HG03575 (cell line): ENCODE measurements at regions not wholly inside any gene's neighbourhood (a gene's known extent, or its start where the extent isn't known, plus 50 kb on each side); places are given as distances from the start of the nearest gene placed in this dataset.

Experiments used
- ATAC-seq: cut with Tn5 transposase; IDR thresholded peaks from one replicate; pipeline ENCODE4 v1.9.1; 2021; ENCODE audit not compliant: unreplicated experiment, insufficient number of reproducible peaks, low FRiP score; ENCODE audit errors: extremely low read depth

GRCh38 chr12:67920413-67920812 is 68.8 kb upstream of the IFNG-AS1 start:
- no peak for ATAC-seq

GRCh38 chr12:67921286-67921685 is 68.0 kb upstream of the IFNG-AS1 start:
- no peak for ATAC-seq

- no peak for ATAC-seq
These were observed 67.0 kb upstream of the IFNG-AS1 start for GRCh38 chr12:67922245-67922644.

GRCh38 chr12:67925077-67925476 is 64.2 kb upstream of the IFNG-AS1 start:
- no peak for ATAC-seq

GRCh38 chr12:67925552-67925951 is 63.7 kb upstream of the IFNG-AS1 start:
- ATAC-seq, result no peak

GRCh38 chr12:67926063-67926462 is 63.2 kb upstream of the IFNG-AS1 start:
- ATAC-seq, result no peak

- ATAC-seq, result no peak
These were observed 61.9 kb upstream of the IFNG-AS1 start for GRCh38 chr12:67927324-67927723.

GRCh38 chr12:67927815-67928214 is 61.4 kb upstream of the IFNG-AS1 start:
- no peak for ATAC-seq

- ATAC-seq, result no peak
These were observed 60.4 kb upstream of the IFNG-AS1 start for GRCh38 chr12:67928621-67929383.

GRCh38 chr12:67929384-67929772 is 59.9 kb upstream of the IFNG-AS1 start:
- ATAC-seq, result no peak

- no peak for ATAC-seq
These were observed 51.4 kb upstream of the IFNG-AS1 start for GRCh38 chr12:67937822-67938221.
